OCI-LY3 (cell line): ENCODE measurements at regions not wholly inside any gene's neighbourhood (a gene's known extent, or its start where the extent isn't known, plus 50 kb on each side); places are given as distances from the start of the nearest gene placed in this dataset.
"Not testable (repeated sequence)": the region's sequence is repeated elsewhere in the genome, so short reads cannot be mapped to it uniquely, and the experiment has no call there.

Source experiments
- EZH2phosphoT487 ChIP-seq: fragments of 200-600 bp; shearing (Covaris generic); IDR thresholded peaks from 2 replicates; pipeline ENCODE4 v1.6.1; 2018; ENCODE audit warnings: antibody characterized with exemption, mixed run types, low read depth
- TF ChIP-seq, protein P1 (sequence below): fragments of 200-600, 300-600 bp; sonication (generic); IDR thresholded peaks from 2 replicates; pipeline ENCODE4 v1.5.1; 2014; ENCODE audit warnings: antibody characterized with exemption, low read length, low read depth

DNA sequence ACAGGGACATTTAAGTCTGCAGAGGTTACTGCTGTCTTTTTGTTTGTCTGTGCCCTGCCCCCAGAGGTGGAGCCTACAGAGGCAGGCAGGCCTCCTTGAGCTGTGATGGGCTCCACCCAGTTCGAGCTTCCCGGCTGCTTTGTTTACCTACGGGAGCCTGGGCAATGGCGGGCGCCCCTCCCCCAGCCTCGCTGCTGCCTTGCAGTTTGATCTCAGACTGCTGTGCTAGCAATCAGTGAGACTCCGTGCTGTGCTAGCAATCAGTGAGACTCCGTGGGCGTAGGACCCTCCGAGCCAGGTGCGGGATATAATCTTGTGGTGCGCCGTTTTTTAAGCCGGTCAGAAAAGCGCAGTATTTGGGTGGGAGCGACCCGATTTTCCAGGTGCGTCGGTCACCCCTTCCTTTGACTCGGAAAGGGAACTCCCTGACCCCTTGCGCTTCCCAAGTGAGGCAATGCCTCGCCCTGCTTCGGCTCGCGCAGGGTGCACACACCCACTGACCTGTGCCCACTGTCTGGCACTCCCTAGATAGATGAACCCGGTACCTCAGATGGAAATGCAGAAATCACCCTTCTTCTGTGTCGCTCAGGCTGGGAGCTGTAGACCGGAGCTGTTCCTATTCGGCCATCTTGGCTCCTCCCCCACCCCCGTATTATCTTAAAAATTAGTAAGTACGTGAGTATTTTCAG is 81.0 kb upstream of the NOVA1 start:
- TF ChIP-seq, protein P1, sequence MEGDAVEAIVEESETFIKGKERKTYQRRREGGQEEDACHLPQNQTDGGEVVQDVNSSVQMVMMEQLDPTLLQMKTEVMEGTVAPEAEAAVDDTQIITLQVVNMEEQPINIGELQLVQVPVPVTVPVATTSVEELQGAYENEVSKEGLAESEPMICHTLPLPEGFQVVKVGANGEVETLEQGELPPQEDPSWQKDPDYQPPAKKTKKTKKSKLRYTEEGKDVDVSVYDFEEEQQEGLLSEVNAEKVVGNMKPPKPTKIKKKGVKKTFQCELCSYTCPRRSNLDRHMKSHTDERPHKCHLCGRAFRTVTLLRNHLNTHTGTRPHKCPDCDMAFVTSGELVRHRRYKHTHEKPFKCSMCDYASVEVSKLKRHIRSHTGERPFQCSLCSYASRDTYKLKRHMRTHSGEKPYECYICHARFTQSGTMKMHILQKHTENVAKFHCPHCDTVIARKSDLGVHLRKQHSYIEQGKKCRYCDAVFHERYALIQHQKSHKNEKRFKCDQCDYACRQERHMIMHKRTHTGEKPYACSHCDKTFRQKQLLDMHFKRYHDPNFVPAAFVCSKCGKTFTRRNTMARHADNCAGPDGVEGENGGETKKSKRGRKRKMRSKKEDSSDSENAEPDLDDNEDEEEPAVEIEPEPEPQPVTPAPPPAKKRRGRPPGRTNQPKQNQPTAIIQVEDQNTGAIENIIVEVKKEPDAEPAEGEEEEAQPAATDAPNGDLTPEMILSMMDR = not testable (repeated sequence)
- not testable (repeated sequence) for TF ChIP-seq EZH2phosphoT487
